GM12872 (cell line): ENCODE measurements at regions not wholly inside any gene's neighbourhood (a gene's known extent, or its start where the extent isn't known, plus 50 kb on each side); places are given as distances from the start of the nearest gene placed in this dataset.

Source experiments
- CTCF ChIP-seq: IDR thresholded peaks from 3 replicates; pipeline ENCODE4 v1.5.1; 2011; ENCODE audit warnings: low read depth, mild to moderate bottlenecking, low read length, moderate library complexity; ENCODE audit not compliant: insufficient read depth

DNA sequence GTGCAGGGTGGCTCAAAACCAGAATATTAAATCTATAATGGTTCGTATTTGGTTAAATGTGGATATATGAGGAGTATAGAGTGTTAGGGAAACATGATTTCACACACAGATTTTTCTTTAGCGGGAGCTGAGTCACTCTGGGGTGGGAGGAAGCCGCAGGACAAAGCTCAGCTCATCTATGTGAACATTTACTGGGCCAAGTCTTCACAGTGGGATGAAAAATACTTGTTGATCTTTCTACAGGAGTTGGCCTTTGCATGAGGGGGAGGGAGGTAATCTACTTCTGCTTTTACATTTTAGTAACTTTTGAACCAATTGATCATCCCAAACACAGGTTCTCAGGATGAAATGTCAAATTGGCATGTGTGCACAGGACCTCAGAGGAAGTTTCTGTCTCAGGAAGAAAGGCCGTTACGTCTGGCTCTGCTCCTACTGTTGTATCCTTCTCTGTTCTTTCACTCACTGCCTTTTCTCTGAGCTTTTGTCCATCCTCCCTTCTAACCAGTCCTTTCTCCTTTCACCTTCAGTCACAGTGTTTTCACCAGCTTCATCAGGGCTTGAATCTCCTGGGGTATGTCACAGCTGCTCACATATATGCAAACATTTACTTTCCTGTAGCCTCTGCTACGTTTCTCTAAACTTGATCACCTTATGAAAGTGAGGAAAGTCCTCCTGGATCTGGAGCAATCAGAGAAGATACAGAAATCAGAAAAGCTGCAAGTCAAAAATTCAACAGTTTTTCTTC is 943.3 kb upstream of the FANCL start:
- TF ChIP-seq CTCF = no peak

GRCh38 chr2:59183070-59183469 is 941.9 kb upstream of the FANCL start:
- TF ChIP-seq CTCF = no peak

GRCh38 chr2:59182249-59182648 is 941.1 kb upstream of the FANCL start:
- peak; percentile 64 for TF ChIP-seq CTCF

- no peak for TF ChIP-seq CTCF
Measured at GRCh38 chr2:59181347-59181746, 940.2 kb upstream of the FANCL start.

DNA sequence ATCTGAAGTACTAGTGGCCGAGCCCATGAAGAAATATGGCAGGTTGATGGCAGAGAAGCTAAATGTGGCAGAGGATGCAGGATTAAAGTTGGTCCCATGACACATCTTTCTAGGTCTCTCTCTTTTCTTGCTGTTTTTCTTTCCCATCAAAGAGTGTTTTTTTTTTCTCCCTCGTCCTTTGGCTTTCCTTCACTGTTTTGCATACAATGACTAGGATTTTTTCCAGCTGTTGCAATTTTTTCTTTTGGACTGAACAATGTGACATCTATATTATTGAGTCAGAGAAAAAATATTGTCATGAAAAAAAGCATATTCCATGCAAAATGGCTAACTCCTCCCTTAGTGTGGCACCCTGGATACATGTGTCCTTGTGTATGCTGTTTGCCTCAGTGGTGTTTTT is 939.5 kb upstream of the FANCL start:
- TF ChIP-seq CTCF = no peak

DNA sequence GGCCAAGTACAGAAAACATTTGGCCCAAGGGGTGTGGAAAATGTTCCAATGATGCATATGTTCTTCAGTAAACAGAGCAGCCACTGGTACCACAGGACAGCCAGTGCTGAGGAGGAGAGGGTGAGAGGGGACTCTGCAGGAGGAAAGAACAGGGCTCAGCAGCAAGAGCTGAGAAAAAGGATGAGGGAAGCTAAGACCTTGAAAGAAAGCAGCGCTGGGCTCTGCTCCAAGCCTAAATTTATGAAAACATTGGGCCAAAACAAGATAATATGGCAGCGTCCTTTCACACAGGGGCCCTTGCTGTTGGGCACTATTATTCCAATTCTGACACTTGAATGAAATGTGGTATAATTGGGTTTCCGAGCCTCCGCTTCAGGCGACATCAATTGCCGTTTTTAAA is 939.0 kb upstream of the FANCL start:
- no peak for TF ChIP-seq CTCF

DNA sequence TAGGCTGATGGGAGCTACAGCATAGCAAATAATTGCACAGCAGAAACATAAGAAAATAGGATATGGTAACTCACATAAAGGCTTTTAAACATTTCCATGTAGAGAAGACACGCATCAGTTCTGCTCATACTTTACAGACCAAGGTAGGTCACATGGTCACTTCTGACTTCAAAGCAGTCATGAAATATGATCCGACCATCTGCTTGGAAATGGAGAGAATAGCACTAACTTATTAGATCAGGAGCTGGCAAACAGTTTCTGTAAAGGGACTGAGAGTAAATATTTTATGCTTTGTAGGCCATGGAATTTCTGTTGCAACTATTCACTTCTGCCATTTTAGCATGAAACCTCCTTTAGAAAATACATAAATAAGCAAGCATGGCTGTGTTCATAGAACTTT is 936.6 kb upstream of the FANCL start:
- no peak for TF ChIP-seq CTCF
